ENCODE measurements at regions not wholly inside any gene's neighbourhood (a gene's known extent, or its start where the extent isn't known, plus 50 kb on each side); places are given as distances from the start of the nearest gene placed in this dataset.
"Not testable (repeated sequence)": the region's sequence is repeated elsewhere in the genome, so short reads cannot be mapped to it uniquely, and the experiment has no call there.

- TF ChIP-seq CTCF, EP300 (IDR thresholded peaks at IDR 0.05): not testable (repeated sequence)
These were observed 136.4 kb downstream of the ARL4C start for GRCh38 chr2:234360313-234360975.
